DMS114 treated with DMSO at 0.1 percent for 48 hours (cell line): ENCODE measurements at regions not wholly inside any gene's neighbourhood (a gene's known extent, or its start where the extent isn't known, plus 50 kb on each side); places are given as distances from the start of the nearest gene placed in this dataset.

Experiments used
- DNase-seq: peaks from one replicate; lab custom pipeline; 2025; ENCODE audit not compliant: unreplicated experiment; lab: John Stamatoyannopoulos, UW

GRCh38 chr4:164373021-164373420, 380.9 kb upstream of the SMIM31 start:
- DNase-seq, result no peak

DNA sequence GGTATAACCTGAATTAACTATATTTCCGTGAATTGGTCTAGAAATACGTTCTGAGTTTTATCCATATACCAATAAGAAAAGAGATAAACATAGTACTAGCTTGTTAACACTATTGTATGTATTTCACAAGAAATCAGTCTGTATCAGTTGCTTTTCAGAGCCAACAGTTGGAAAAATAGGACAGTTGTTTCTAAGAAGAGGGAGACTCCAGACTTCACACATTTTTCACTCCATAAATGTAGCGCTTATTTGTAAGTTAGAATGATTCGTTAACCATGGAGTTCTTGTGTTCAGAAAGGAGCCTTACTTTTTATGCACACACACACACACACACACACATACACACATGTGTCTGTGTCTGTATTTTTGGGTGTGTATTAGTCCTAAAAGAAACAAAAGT, 376.7 kb upstream of the SMIM31 start:
- no peak for DNase-seq

GRCh38 chr4:164378361-164378760, 375.6 kb upstream of the SMIM31 start:
- DNase-seq, result no peak

DNA sequence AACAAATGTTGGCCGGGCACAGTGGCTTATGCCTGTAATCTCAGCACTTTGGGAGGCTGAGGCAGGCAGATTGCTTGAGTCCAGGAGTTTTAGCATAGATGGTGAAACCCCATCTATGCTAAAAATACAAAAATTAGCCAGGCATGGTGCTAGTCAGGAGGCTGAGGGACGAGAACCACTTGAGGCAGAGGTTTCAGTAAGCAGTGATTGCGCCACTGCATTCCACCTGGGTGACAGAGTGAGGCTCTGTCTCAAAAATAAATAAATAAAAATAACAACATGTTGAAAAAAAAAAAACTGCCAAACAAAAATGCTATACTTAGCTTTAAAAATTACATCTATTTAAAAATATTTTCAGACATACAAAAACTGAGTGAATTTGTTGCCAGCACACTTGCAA, 374.2 kb upstream of the SMIM31 start:
- DNase-seq, result no peak

- DNase-seq, result no peak
Observed at GRCh38 chr4:164381859-164382258, 372.1 kb upstream of the SMIM31 start.

- no peak for DNase-seq
Observed at GRCh38 chr4:164383058-164383357, 370.9 kb upstream of the SMIM31 start.

DNA sequence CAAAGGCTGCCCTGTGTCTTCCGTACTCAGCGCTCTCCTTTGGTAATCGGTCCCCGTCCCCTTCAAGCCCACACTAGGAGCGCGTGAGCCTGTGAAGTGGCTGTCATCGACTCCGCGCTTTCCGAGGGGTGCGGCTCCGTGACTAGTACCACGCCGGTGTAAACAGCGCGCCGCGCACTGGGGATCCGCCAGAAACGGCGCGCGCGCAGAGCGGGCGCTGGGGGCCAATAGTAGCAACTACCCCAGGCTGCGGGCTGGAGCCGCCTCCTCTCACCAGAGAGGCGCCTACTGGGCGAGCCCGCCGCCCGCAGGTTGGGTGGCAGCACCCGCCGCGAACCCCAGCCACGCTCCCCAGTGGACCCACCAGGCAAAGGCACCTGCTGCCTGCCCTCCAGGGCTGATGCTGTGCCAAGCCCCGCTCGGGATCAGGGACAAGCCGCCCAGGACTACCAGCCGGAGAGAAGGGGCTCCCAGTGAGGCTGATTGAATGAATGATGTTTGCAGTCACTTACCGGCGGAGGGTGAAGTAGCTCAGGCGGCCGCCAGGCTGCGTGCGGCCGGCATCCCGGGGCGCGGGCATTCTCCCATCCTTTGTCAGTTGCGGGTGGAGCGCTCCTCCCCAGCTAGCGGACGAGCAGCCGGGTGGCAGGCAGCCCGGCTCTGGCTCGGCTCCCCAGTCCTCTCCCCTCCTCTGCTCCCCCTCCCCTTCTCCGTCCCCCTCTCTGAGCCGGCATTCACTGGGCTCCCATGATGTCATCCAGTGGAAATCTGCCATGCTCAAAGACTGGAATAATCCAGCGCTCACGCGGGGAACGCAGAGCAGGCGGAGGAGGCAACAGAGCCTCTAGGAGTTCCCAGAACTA, 370.3 kb upstream of the SMIM31 start:
- no peak for DNase-seq

DNA sequence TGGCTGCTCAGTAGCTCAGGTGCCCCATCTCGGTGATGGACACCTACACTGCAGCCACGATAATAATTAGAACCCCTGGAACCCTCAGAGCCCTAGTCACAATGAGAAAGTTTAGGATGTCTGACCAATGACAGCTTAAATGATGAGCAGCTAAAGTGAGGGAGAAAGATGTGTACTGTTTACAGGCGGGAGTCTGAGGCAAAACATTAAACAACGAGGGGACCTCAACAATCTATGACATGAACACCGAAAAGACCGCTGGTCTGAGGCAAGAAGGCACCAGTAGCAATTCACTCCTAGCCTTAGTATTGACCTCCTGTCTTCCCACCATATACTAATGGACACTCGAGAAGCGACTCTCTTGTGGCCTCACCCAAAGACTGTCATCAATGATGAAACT, 369.5 kb upstream of the SMIM31 start:
- no peak for DNase-seq

GRCh38 chr4:164396439-164396838, 357.5 kb upstream of the SMIM31 start:
- DNase-seq, result no peak

GRCh38 chr4:164402554-164402953, 351.4 kb upstream of the SMIM31 start:
- no peak for DNase-seq

DNA sequence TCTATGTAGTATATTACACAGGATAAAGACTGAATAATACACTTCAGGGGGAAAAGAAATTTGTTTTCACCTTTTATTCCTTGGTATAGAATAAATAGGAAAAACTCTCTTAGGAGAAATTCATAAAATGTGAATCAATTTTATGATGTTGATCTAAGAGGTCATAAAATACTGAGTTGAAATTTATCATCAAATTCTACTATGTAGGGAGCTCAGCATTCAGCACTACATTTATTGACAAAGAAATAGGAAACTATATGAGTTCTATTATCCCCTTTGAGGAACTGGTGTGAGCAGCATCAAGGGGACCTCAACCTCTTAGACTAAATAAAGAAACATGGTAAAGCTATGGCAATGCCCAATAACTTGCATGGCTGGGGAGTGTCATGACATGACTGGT, 348.2 kb upstream of the SMIM31 start:
- DNase-seq, result no peak

DNA sequence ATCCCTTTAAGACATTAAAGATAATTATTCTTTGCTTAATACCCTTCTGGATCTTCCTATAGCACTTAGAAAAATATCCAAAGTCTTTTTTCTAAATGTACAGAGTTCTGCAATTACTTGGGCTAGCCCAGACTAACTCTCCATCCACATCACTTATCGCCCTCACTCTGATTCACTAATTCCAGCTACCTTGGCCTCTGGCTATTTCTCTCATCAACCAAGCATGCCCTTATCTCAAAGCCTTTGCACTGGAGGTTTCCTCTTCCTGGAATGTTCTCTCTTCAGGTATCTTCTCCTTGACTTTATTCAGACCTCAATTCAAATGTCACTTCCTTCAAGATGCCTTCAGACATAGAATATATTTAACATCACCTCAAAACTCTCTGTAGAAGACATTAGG, 345.1 kb upstream of the SMIM31 start:
- no peak for DNase-seq

DNA sequence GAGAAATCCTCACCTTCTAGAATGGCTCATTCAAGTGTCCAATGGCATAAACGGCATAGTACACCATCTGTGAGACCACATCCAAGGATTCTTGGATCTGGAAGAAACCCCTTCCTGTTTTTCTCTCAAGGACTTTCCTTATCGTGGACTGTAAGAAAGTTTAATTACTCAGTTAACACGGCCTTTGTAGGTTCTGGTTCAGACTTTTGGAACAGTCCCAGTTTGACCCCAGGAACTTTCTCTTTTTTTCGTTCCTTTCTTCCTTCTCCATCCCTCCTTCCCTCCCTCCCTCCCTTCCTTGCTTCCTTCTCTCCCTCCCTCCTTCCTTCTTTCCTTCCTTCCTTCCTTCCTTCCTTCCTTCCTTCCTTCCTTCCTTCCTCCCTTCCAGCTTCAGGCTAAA, 343.5 kb upstream of the SMIM31 start:
- no peak for DNase-seq

DNA sequence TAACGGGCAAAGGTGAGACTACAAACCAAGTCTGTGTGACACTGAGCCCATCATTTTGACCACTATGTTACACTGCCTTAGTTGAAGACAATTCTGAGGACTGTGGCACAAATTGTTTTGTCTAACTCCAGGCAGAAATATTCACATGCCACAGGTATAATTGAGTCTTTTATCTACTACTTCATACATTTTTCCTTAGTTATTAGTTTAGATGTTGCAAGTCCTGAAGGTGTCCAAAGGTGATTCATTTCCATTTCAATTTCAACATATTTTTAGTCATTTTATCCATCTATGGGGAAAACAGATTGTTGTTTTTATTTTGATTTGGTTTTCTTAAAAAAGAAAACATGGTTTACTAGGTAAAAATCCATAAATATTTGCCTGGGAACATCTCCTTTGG, 341.7 kb upstream of the SMIM31 start:
- DNase-seq, result no peak

GRCh38 chr4:164413743-164414142, 340.2 kb upstream of the SMIM31 start:
- no peak for DNase-seq

- DNase-seq, result no peak
Observed at GRCh38 chr4:164423819-164424218, 330.1 kb upstream of the SMIM31 start.

DNA sequence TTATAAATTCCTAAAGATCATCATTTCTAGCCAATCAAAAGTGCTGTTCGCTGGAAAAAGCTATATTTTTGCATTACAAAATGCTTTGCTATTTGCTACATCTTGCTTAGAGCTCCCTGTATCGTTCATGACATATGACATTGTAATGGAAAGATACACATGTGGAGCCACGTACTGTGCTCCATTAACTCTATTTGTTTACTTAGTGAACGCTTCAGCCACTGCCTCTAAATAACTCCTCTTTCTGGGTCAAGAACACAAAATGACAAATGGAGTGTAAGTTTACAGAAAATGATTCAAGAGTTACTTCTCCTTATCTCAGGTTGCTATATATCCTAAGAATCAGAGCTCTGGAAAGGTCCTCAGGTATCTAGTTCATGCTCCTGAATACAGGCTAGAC, 329.1 kb upstream of the SMIM31 start:
- DNase-seq, result no peak

GRCh38 chr4:164428561-164428960, 325.4 kb upstream of the SMIM31 start:
- no peak for DNase-seq

GRCh38 chr4:164438321-164438720, 315.6 kb upstream of the SMIM31 start:
- no peak for DNase-seq

DNA sequence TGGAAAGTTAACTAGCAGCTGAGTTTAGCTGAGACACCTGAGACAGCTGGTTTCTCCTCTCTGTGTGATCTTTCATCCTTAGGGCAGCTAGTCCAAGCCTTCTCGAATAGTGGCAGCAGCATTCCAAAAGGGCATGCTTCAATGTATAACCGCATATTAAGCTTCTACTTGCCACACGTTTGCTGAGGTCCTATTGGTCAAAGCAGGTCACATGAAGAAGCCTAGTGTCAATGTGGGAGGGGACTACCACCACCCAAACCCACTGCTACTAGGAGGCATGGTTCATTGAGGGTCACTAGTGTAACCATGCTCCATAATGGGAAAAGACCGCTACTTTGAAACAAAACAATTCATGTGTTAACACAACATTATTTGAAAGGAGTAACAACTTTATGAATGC, 314.9 kb upstream of the SMIM31 start:
- DNase-seq, result no peak

DNA sequence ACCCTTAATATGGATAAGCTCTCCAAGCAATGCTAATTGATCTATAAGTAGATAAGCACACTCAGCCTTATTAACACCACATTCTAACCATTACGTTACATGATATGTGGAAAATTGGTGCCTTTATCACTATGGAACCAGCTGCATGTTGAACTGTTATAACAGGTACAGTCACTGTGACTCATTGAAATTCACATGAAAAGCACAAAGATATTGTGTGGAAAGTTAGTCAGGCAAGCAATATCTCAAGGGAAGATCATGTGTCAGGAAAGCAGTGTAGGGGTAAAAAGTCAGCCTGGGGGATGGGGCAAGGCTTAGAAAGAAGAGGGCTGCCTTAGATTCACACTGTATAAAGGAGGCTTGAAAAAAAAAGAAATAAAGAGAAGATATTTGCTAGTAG, 313.7 kb upstream of the SMIM31 start:
- DNase-seq, result no peak

- no peak for DNase-seq
Observed at GRCh38 chr4:164441109-164441508, 312.8 kb upstream of the SMIM31 start.

DNA sequence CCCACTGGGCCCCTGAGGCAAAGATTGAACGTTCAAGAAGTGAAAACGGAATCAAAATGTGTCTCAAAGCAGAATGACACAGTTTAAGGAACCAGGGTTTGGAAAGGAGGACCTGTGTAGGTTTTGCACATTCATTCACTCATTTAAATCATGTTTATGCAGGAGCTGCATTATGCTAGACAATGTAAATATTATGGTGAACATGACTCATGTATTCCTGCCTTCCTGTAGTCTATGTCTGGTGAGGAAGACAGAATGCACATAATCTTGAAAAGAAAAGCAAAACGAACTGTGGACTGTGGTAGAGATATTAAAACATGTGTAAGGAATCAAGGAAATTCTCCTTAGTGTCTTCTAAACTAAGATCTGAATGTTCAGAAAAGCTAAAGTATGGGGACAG, 311.8 kb upstream of the SMIM31 start:
- no peak for DNase-seq
